Psoas muscle (tissue), 7 donors: ENCODE measurements at regions not wholly inside any gene's neighbourhood (a gene's known extent, or its start where the extent isn't known, plus 50 kb on each side); places are given as distances from the start of the nearest gene placed in this dataset.

Experiments used
- ATAC-seq, 4 donors: fragments of 200-7000 bp; cut with Tn5 transposase; one replicate each; pipeline ENCODE4 v1.9.1; 2020; ENCODE audit warnings: moderate library complexity in 3 of 4, mild to moderate bottlenecking in 2 of 4
- DNase-seq, 2 donors: peaks; one replicate each; pipeline ENCODE4 v3.0.0-alpha.2; 2020
- H3K27ac ChIP-seq: fragments of 200-600 bp; one replicate; pipeline ENCODE4 v1.8.0; 2022
- H3K27me3 ChIP-seq, 3 donors: fragments of 200-600 bp in 1 of 3; one replicate each; pipeline versions ENCODE4 v1.6.1 to v1.8.0; 2013 to 2022; ENCODE audit warnings: low read length in 2 of 3, mild to moderate bottlenecking in 2 of 3, moderate library complexity in 1 of 3; ENCODE audit not compliant: insufficient read depth in 3 of 3
- H3K36me3 ChIP-seq, 2 donors: fragments of 200-600 bp in 1 of 2; one replicate each; pipeline versions ENCODE4 v1.6.1 to v1.8.0; 2013 to 2022; ENCODE audit warnings: low read depth in 1 of 2, mild to moderate bottlenecking in 1 of 2, moderate library complexity in 1 of 2; ENCODE audit not compliant: insufficient read depth in 1 of 2
- H3K4me1 ChIP-seq: fragments of 200-600 bp; one replicate; pipeline ENCODE4 v1.8.0; 2022
- H3K4me3 ChIP-seq: fragments of 200-600 bp; one replicate; pipeline ENCODE4 v1.8.0; 2022; ENCODE audit warnings: mild to moderate bottlenecking
- H3K9me3 ChIP-seq: fragments of 200-600 bp; one replicate; pipeline ENCODE4 v1.8.0; 2022
- WGBS, 3 donors: extraction: QIAGEN DNeasy Blood & Tissue Kit; methylation state at CpG; one replicate each; pipeline versions ENCODE4 v1.1.6 to v1.1.7; 2013; 5-methylcytosine and 5-hydroxymethylcytosine counted together
- intact Hi-C, 2 donors: fragments of 100-400 bp; cut with DNase I; formaldehyde crosslinking; loops; one replicate each; pipeline versions ENCODE4 v1.11.0 to v1.14.2; 2022
- TF ChIP-seq, protein P1 (sequence below): fragments of 200-600 bp; IDR thresholded peaks from one replicate; pipeline ENCODE4 v1.8.0; 2022; ENCODE audit warnings: antibody characterized with exemption
- donor health status: healthy with polysubstance abuse.
- donor health status: DM: no; HTN: no; CAD: no; lungs with moderate emphysema.
- donor health status: Bipolar disorder and iron deficiency.
- donor health status: healthy.
- donor health status: DM: yes; HTN: yes; CAD: no.
- donor health status: DM: no; HTN: no; CAD: no.
- donor health status: DM: yes; HTN: yes; CAD: no.

DNA sequence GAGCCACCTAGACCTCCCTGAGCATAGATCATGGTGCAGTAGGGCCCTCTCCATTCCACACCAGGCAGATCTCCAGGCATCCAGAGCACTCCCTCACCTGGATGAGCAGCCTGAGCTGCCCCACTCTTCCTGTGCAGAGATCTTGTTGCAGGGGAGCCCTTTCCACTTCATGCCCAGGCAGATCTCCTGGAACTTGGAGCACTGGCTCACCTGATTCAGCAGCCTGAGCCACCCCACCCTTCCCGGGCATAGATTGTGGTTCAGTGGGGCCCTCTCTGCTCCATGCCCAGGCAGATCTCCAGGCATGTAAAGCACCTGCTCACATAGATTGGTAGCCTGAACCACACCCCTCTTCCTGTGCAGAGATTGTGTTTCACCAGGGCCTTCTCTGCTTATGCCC, 78.0 kb downstream of the SEC16B start:
- intact Hi-C loops, result no loop called here
- WGBS, 3 donors, result 91 to 100% (median 91%) methylated on average over 1 of the region's 1 CpG
- Histone ChIP-seq H3K27ac (no peak overlapping the region), H3K36me3 (no peaks in the 10 kb centered on the region), H3K27me3 (no peaks in the 10 kb centered on the region), H3K4me1 (no peaks in the 10 kb centered on the region), H3K9me3 (no peaks in the 10 kb centered on the region), H3K4me3 (no peak overlapping the region)
- TF ChIP-seq, protein P1, sequence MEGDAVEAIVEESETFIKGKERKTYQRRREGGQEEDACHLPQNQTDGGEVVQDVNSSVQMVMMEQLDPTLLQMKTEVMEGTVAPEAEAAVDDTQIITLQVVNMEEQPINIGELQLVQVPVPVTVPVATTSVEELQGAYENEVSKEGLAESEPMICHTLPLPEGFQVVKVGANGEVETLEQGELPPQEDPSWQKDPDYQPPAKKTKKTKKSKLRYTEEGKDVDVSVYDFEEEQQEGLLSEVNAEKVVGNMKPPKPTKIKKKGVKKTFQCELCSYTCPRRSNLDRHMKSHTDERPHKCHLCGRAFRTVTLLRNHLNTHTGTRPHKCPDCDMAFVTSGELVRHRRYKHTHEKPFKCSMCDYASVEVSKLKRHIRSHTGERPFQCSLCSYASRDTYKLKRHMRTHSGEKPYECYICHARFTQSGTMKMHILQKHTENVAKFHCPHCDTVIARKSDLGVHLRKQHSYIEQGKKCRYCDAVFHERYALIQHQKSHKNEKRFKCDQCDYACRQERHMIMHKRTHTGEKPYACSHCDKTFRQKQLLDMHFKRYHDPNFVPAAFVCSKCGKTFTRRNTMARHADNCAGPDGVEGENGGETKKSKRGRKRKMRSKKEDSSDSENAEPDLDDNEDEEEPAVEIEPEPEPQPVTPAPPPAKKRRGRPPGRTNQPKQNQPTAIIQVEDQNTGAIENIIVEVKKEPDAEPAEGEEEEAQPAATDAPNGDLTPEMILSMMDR, result no peak
- ATAC-seq (no peak), DNase-seq (no peak)

DNA sequence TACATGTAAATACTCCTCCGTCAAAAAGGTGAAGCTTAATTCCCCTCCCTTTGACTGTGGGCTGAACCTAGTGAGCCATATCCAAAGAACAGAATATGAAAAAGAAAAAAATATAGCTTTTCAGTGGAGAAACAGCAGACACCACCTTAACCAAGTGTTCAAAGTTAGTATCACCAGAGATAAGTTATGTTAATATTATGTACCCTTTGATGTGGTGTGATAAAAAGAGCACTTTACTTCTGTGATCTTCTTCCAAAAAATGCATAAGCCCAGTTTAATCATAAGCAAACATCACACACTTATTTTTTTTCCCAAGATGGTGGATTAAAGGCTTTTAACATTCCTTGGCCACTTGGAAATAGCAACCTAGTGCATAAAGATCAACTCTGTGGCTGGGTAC, 79.4 kb downstream of the SEC16B start:
- TF ChIP-seq, protein P1, result no peak
- DNase-seq (no peak), ATAC-seq (no peak)
- WGBS, 3 donors, result 76 to 83% (median 82%) methylated on average over 1 of the region's 1 CpG
- intact Hi-C loops, result no loop called here
- H3K36me3 ChIP-seq, result no peaks in the 10 kb centered on the region
- H3K27me3 ChIP-seq, result no peaks in the 10 kb centered on the region
- no peaks in the 10 kb centered on the region for H3K9me3 ChIP-seq
- no peak overlapping the region for H3K4me3 ChIP-seq
- H3K27ac ChIP-seq, result no peak overlapping the region
- no peaks in the 10 kb centered on the region for H3K4me1 ChIP-seq

DNA sequence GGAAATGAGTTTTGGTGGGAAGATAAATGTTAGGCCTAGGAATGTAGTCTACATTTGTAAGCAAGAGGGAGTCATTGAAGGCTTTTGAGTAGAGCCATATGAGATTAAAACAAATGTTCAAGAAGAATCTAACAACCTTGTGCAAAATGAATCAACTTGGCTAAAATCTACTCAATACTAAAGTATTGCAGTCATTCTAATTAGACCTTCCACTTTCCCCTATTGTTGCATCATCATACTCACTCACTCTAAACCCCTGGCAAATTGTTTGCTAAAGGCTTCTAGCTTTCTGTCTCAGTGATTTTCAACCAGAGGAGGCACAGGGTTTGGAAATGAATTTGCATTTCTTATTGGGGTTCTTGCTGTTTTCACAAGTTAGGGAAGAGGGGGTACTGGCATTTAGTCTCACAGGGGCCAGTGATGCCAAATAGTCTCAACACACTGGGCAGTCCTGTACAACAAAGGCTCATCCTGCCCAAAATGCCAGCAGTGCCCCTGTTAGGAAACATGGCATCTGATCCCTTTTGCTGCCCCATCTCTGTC, 85.3 kb downstream of the SEC16B start:
- Histone ChIP-seq H3K9me3 (no peaks in the 10 kb centered on the region), H3K27me3 (no peaks in the 10 kb centered on the region), H3K36me3 (no peaks in the 10 kb centered on the region), H3K4me3 (no peak overlapping the region), H3K4me1 (no peaks in the 10 kb centered on the region), H3K27ac (no peak overlapping the region)
- TF ChIP-seq, protein P1, result no peak
- intact Hi-C loops, result no loop called here
- ATAC-seq (no peak), DNase-seq (no peak)

DNA sequence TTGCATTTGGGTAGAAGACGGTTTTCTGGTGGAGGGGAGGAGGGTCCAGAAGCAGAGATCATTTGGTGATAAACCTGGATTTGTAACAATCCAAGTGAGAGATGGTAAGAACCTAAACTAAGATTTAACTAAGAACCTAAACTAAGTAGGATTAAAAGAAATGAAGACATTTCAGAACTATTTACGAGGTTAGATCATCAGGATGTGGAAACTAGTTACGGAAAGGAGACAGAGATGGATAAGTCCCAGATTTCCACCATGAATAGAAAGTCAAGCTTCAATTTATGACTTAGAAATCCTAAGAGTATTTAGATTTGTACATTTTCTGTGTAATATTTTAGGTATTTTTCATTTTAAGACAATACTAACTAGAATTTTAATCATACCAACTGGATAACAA, 86.3 kb downstream of the SEC16B start:
- intact Hi-C loops, result no loop called here
- Histone ChIP-seq H3K27ac (no peak overlapping the region), H3K27me3 (no peaks in the 10 kb centered on the region), H3K4me1 (no peaks in the 10 kb centered on the region), H3K36me3 (no peaks in the 10 kb centered on the region), H3K4me3 (no peak overlapping the region), H3K9me3 (no peaks in the 10 kb centered on the region)
- TF ChIP-seq, protein P1, result no peak
- DNase-seq (no peak), ATAC-seq (no peak)
- WGBS, 3 donors, result 87 to 92% (median 88%) methylated on average over 3 of the region's 3 CpGs

DNA sequence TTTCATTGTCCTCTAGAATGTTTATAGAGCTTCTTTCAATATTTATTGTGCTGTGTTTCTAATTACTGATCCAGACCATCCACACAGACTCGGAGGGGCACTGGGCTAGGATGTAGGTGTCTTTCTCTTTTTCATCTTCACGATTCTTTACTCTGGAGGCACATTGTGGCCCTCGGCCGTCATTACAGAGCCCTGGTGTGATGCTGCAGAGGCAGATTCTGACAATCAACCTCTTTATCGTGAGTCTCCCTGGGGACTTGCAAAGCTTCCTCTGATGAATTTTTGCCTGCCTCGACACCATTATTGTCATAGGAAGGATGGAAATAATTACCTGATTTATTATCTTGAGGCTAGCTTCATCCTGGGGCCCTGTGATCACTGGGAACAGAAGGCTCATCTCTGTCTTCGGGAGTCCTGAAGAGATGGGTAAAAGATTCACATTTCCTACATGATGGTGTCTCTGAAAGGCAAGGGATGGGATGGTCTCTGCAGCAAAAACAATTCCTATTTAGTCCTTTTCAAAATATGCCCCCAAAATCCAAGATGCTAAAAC, 89.4 kb downstream of the SEC16B start:
- H3K36me3 ChIP-seq, result no peaks in the 10 kb centered on the region
- no peaks in the 10 kb centered on the region for H3K9me3 ChIP-seq
- WGBS, 3 donors, result 63 to 70% (median 65%) methylated on average over 7 of the region's 7 CpGs
- TF ChIP-seq, protein P1, result no peak
- no peaks in the 10 kb centered on the region for H3K4me1 ChIP-seq
- intact Hi-C loops, result no loop called here
- no peak overlapping the region for H3K4me3 ChIP-seq
- H3K27ac ChIP-seq, result no peak overlapping the region
- DNase-seq (no peak), ATAC-seq (no peak)
- H3K27me3 ChIP-seq, result no peaks in the 10 kb centered on the region
